ENCODE measurements at regions not wholly inside any gene's neighbourhood (a gene's known extent, or its start where the extent isn't known, plus 50 kb on each side); places are given as distances from the start of the nearest gene placed in this dataset.

DNA sequence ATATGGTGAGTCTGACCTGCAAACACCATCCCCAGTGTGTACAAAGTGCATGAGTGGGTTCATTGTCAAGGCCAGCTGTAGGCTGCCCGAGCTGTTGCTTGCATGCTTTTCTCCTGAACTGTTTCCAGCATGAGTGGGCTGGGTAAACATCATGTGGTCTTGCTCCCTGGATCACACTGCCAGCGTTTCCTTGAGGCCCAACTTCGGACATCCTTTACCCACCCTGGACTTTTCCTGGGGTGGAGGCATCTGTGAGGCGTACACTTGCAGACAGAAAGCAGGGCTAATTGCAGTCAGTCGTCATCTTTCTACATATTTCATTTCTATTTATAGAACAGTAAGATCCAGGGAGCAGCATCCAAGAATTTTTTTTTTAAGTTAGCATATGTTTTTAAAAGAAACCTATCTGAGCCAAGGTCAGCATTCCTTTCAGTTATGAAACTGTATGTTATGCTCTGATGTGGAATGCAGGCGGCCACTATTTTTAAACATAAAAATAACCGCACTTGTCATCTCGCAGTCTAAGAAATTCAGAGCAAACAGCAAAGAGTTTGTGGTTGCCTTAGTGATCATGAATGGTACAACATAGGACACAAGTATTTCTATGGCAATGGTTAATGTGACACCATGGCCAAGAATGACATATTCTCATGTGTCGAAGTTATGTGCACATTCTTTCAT is 106.5 kb upstream of the DMRT1 start:
- peaks cover 0 to 3% of the 10 kb centered on the region in 2 donors for H3K4me1 ChIP-seq (ENCODE audit: control insufficient read depth in 1 of 2, insufficient read depth in 2 of 2, low read length in 2 of 2)
- H3K9me3 ChIP-seq (ENCODE audit: control insufficient read depth in 1 of 2, low read length in 2 of 2): no peaks in the 10 kb centered on the region
- H3K27ac ChIP-seq (ENCODE audit: low read depth, low read length): no peak overlapping the region
- peaks cover 15 to 78% of the 10 kb centered on the region in 2 donors for H3K36me3 ChIP-seq (ENCODE audit: control insufficient read depth in 1 of 2, insufficient read depth in 2 of 2, low read length in 2 of 2)
- H3K4me3 ChIP-seq (ENCODE audit: low read depth in 1 of 2, low read length in 2 of 2): no peak overlapping the region
- no peaks in the 10 kb centered on the region for H3K27me3 ChIP-seq (ENCODE audit: control insufficient read depth in 1 of 2, insufficient read depth in 2 of 2, low read length in 2 of 2)
- no peak overlapping the region for H3K9ac ChIP-seq (ENCODE audit: low read depth in 1 of 2, low read length in 2 of 2)

DNA sequence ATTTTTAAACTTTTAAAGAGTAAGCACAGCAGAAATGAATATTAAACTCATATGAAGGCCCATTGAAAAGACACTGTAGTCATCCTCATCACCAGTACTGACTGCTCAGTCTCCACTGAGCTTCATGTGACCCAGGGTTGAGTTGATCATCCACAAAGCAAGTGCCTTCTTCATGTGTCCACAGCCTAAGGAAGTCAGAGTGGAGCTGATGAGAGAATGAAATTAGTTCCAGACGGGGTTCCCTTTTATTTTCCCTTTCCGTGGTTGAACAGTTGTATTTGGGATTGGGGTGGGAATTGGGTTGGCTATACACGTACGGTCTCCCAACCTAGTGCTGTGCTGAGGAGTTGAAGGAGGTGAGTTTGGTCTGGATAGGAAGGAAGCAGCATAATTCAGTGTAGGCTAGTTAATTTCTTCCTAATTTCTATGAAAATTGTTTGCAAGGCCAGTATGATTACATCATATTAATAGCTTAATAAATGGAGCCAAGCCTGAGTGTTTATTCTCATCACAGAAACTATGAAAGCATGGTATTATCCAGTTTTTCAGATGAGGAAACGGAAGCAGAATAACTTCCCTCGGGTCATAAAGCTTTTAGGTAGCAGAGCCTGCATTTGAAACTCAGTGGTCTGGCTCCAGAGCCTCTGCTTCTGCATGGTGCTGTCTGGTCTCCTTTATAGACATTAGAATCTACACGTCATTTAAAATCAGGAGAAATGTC is 103.9 kb upstream of the DMRT1 start:
- Histone ChIP-seq H3K36me3 (ENCODE audit: control insufficient read depth in 1 of 2, insufficient read depth in 2 of 2, low read length in 2 of 2) (peaks cover 20 to 79% of the 10 kb centered on the region in 2 donors), H3K27me3 (ENCODE audit: control insufficient read depth in 1 of 2, insufficient read depth in 2 of 2, low read length in 2 of 2) (no peaks in the 10 kb centered on the region), H3K27ac (ENCODE audit: low read depth, low read length) (peak overlapping the region; percentile 24), H3K4me3 (ENCODE audit: low read depth in 1 of 2, low read length in 2 of 2) (no peak overlapping the region), H3K9ac (ENCODE audit: low read depth in 1 of 2, low read length in 2 of 2) (no peak overlapping the region), H3K9me3 (ENCODE audit: control insufficient read depth in 1 of 2, low read length in 2 of 2) (no peaks in the 10 kb centered on the region), H3K4me1 (ENCODE audit: control insufficient read depth in 1 of 2, insufficient read depth in 2 of 2, low read length in 2 of 2) (peaks cover 0 to 3% of the 10 kb centered on the region in 2 donors)

DNA sequence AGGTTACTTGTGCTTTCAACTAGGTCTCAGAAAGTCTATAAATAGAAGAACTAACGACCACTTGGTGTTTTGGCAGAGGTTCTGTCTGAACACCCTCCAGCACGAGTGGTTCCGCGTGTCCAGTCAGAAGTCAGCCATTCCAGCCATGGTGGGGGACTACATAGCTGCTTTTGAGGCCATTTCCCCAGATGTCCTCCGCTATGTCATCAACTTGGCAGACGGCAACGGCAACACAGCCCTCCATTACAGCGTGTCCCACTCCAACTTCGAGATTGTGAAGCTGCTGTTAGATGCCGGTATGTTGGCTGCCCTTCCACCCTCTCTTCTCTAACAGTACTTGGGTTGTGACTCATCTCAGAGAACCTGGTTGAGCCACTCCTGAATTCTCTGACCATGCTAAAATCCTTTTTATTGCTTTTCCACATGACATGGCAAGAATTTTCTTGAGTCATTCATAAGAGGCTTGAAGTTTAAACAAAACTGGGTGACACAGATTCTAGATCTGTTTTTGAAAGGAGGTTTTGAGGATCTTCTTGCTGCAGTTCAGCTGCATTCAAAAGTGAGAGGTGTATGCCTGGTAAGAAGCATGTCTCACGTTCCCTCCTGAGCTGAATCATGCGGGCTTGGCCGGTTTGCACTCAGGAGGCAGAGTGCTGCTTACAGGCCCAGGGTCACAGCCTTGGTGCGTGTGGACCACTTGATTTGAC is 103.1 kb upstream of the DMRT1 start:
- Histone ChIP-seq H3K9me3 (ENCODE audit: control insufficient read depth in 1 of 2, low read length in 2 of 2) (no peaks in the 10 kb centered on the region), H3K4me1 (ENCODE audit: control insufficient read depth in 1 of 2, insufficient read depth in 2 of 2, low read length in 2 of 2) (peaks cover 0 to 3% of the 10 kb centered on the region in 2 donors), H3K4me3 (ENCODE audit: low read depth in 1 of 2, low read length in 2 of 2) (no peak overlapping the region), H3K27me3 (ENCODE audit: control insufficient read depth in 1 of 2, insufficient read depth in 2 of 2, low read length in 2 of 2) (no peaks in the 10 kb centered on the region), H3K36me3 (ENCODE audit: control insufficient read depth in 1 of 2, insufficient read depth in 2 of 2, low read length in 2 of 2) (peaks cover 21 to 78% of the 10 kb centered on the region in 2 donors), H3K27ac (ENCODE audit: low read depth, low read length) (peak overlapping the region; percentile 17), H3K9ac (ENCODE audit: low read depth in 1 of 2, low read length in 2 of 2) (no peak overlapping the region)

DNA sequence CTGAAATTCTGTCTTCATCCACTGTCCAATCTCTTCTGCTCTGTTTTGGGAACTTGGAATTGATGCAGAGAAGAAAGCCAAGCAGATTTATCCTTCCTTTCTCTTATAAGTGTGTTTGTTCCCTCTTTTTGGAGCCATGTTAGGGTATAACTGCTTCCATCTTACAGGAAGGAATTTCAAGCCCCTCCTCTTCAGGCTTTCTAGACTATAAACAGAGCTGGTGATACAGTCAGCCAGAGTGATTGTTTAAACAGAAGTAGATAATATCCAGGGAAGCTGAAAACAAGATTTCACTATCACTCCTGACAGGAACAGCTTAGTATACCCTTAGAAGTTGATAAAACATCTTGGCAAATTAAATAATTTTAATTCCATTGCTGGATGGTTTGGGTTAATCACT is 102.1 kb upstream of the DMRT1 start:
- Histone ChIP-seq H3K9me3 (ENCODE audit: control insufficient read depth in 1 of 2, low read length in 2 of 2) (no peaks in the 10 kb centered on the region), H3K36me3 (ENCODE audit: control insufficient read depth in 1 of 2, insufficient read depth in 2 of 2, low read length in 2 of 2) (peaks cover 28 to 86% of the 10 kb centered on the region in 2 donors), H3K4me1 (ENCODE audit: control insufficient read depth in 1 of 2, insufficient read depth in 2 of 2, low read length in 2 of 2) (peaks cover 0 to 3% of the 10 kb centered on the region in 2 donors), H3K27ac (ENCODE audit: low read depth, low read length) (no peak overlapping the region), H3K27me3 (ENCODE audit: control insufficient read depth in 1 of 2, insufficient read depth in 2 of 2, low read length in 2 of 2) (no peaks in the 10 kb centered on the region), H3K4me3 (ENCODE audit: low read depth in 1 of 2, low read length in 2 of 2) (no peak overlapping the region), H3K9ac (ENCODE audit: low read depth in 1 of 2, low read length in 2 of 2) (no peak overlapping the region)

DNA sequence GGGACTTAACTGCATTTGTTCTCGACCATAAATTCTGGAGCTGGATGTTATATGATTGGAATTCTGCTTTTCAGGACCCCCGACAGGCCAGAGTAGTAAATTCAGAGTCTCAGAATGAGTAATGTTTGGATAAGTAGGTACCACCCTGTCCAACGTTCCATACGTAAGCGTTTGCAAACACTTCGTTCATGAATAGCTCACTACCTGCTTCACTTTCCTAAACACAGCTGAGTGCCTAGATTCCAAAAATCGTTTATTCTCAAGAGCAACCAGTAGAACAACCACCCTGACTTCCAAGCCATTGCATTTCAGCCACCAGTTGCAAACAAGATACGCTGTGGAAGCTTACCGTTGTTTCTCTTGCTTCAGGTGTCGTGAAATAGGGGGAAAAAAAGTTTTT is 101.3 kb upstream of the DMRT1 start:
- Histone ChIP-seq H3K9ac (ENCODE audit: low read depth in 1 of 2, low read length in 2 of 2) (no peak overlapping the region), H3K4me3 (ENCODE audit: low read depth in 1 of 2, low read length in 2 of 2) (no peak overlapping the region), H3K9me3 (ENCODE audit: control insufficient read depth in 1 of 2, low read length in 2 of 2) (no peaks in the 10 kb centered on the region), H3K4me1 (ENCODE audit: control insufficient read depth in 1 of 2, insufficient read depth in 2 of 2, low read length in 2 of 2) (no peaks in the 10 kb centered on the region), H3K36me3 (ENCODE audit: control insufficient read depth in 1 of 2, insufficient read depth in 2 of 2, low read length in 2 of 2) (peaks cover 30 to 88% of the 10 kb centered on the region in 2 donors), H3K27ac (ENCODE audit: low read depth, low read length) (no peak overlapping the region), H3K27me3 (ENCODE audit: control insufficient read depth in 1 of 2, insufficient read depth in 2 of 2, low read length in 2 of 2) (no peaks in the 10 kb centered on the region)

DNA sequence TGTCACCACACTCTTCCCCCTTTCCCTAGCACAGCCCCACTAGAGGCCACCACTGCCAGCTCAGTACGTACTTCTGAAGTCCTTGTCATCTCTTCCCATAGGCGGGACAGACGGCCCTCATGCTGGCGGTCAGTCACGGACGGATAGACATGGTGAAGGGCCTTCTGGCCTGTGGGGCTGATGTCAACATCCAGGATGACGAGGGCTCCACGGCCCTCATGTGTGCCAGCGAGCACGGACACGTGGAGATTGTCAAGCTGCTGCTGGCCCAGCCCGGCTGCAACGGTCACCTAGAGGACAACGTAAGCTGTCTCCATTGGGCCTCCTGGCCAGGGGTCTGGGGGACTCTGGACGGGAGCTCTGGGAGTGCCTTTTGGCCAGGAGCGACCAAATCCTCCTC is 99.4 kb upstream of the DMRT1 start:
- H3K4me3 ChIP-seq (ENCODE audit: low read depth in 1 of 2, low read length in 2 of 2): no peak overlapping the region
- peaks cover 30 to 81% of the 10 kb centered on the region in 2 donors for H3K36me3 ChIP-seq (ENCODE audit: control insufficient read depth in 1 of 2, insufficient read depth in 2 of 2, low read length in 2 of 2)
- H3K9ac ChIP-seq (ENCODE audit: low read depth in 1 of 2, low read length in 2 of 2): no peak overlapping the region
- no peaks in the 10 kb centered on the region for H3K4me1 ChIP-seq (ENCODE audit: control insufficient read depth in 1 of 2, insufficient read depth in 2 of 2, low read length in 2 of 2)
- no peak overlapping the region for H3K27ac ChIP-seq (ENCODE audit: low read depth, low read length)
- no peaks in the 10 kb centered on the region for H3K9me3 ChIP-seq (ENCODE audit: control insufficient read depth in 1 of 2, low read length in 2 of 2)
- H3K27me3 ChIP-seq (ENCODE audit: control insufficient read depth in 1 of 2, insufficient read depth in 2 of 2, low read length in 2 of 2): no peaks in the 10 kb centered on the region

DNA sequence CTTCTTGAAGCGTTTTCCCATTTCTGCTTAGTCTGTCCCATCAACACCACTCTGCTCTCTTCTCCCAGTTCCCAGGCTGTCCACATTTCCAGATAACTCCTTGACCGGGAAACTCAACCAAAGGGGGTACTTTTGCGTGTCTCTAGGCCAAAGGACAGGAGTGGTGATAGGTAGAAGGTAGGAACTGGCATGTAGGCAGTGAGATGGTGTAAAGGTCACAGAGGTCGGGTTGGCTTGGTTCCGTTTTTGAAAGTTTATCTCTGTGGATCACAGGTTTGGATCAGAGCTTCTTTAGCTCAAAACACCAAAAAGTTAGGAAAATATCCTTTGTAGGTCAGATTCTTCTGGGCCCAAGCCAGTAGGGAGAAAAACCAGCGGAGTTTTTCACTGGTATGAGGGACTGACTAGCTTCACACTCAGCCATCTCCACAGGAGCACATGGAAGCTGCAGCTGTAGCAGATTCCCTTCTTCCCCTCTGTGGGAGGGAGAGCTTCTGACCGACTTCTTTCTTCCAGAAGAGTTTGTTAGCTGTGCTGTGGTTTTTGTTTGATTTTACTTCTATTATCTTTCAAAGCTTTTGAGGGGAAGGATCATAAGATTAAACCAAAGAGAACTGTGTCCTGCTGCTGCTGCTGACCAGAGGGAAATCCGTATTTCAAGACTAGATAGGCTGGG is 98.4 kb upstream of the DMRT1 start:
- Histone ChIP-seq H3K27ac (ENCODE audit: low read depth, low read length) (no peak overlapping the region), H3K27me3 (ENCODE audit: control insufficient read depth in 1 of 2, insufficient read depth in 2 of 2, low read length in 2 of 2) (no peaks in the 10 kb centered on the region), H3K36me3 (ENCODE audit: control insufficient read depth in 1 of 2, insufficient read depth in 2 of 2, low read length in 2 of 2) (peaks cover 30 to 81% of the 10 kb centered on the region in 2 donors), H3K4me1 (ENCODE audit: control insufficient read depth in 1 of 2, insufficient read depth in 2 of 2, low read length in 2 of 2) (no peaks in the 10 kb centered on the region), H3K4me3 (ENCODE audit: low read depth in 1 of 2, low read length in 2 of 2) (no peak overlapping the region), H3K9me3 (ENCODE audit: control insufficient read depth in 1 of 2, low read length in 2 of 2) (no peaks in the 10 kb centered on the region), H3K9ac (ENCODE audit: low read depth in 1 of 2, low read length in 2 of 2) (no peak overlapping the region)

DNA sequence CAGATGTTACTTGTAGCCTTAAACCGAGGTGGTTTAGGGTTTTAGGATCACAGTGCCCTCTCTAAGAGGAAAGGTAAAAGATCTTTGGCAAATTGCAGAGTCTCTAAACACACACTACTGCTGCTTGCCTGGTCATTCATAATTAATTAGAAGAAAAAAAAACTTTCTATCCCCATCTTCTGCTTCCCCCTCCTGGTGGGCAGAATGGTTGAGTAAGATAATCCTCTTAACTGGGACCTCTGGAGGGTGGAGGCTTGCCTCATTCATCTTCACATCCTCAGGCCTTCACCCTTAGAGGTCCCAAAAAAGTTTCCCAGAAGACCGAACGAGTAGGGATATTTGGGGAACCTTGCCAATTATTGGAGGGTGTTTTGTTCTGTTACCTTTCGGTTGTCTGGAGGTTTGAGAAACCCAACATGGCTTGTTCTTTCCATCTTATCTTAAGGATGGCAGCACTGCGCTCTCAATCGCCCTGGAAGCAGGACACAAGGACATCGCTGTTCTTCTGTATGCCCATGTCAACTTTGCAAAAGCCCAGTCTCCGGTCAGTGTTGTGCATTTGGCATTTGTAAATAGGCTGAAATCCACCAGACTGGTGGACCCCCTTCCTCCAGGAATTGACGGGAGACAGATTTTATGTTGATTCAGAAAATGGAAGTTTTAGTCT is 97.3 kb upstream of the DMRT1 start:
- no peaks in the 10 kb centered on the region for H3K27me3 ChIP-seq (ENCODE audit: control insufficient read depth in 1 of 2, insufficient read depth in 2 of 2, low read length in 2 of 2)
- no peaks in the 10 kb centered on the region for H3K9me3 ChIP-seq (ENCODE audit: control insufficient read depth in 1 of 2, low read length in 2 of 2)
- no peak overlapping the region for H3K9ac ChIP-seq (ENCODE audit: low read depth in 1 of 2, low read length in 2 of 2)
- no peak overlapping the region for H3K4me3 ChIP-seq (ENCODE audit: low read depth in 1 of 2, low read length in 2 of 2)
- peaks cover 2% of the 10 kb centered on the region in 2 donors for H3K4me1 ChIP-seq (ENCODE audit: control insufficient read depth in 1 of 2, insufficient read depth in 2 of 2, low read length in 2 of 2)
- peaks cover 24 to 70% of the 10 kb centered on the region in 2 donors for H3K36me3 ChIP-seq (ENCODE audit: control insufficient read depth in 1 of 2, insufficient read depth in 2 of 2, low read length in 2 of 2)
- H3K27ac ChIP-seq (ENCODE audit: low read depth, low read length): no peak overlapping the region

DNA sequence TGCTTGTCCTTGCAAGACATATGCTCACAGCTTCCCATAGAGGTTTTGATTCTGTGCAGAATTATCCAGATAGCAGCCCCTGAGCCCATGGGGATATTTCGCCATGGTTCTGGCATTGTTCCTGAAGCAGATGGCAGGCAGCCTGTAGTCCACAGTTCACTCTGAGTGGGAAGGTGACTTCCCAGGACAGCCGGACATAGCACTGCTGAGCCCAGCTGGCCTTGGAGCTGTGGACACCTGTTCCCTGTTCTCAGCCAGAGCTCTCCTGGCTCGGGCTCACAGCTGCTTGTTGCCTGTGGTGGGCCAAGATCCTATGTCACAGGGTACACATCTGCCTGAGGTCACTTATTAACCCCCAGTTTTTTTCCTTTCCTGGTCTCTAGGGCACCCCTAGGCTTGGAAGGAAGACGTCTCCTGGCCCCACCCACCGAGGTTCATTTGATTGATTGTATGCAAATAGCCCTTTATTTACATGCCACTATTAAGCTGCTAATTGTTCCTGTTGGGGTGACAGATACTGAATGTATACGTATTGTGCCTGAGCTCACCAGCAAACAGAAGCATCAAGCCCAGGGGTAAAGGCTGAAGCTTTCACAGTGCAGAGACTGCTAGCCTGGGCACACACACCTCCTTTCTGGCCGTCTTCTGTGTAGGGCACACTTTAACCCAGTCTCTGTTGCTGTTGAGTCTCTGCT is 96.6 kb upstream of the DMRT1 start:
- Histone ChIP-seq H3K9ac (ENCODE audit: low read depth in 1 of 2, low read length in 2 of 2) (no peak overlapping the region), H3K36me3 (ENCODE audit: control insufficient read depth in 1 of 2, insufficient read depth in 2 of 2, low read length in 2 of 2) (peaks cover 24 to 62% of the 10 kb centered on the region in 2 donors), H3K27me3 (ENCODE audit: control insufficient read depth in 1 of 2, insufficient read depth in 2 of 2, low read length in 2 of 2) (no peaks in the 10 kb centered on the region), H3K4me3 (ENCODE audit: low read depth in 1 of 2, low read length in 2 of 2) (no peak overlapping the region), H3K27ac (ENCODE audit: low read depth, low read length) (peak overlapping the region; percentile 4), H3K4me1 (ENCODE audit: control insufficient read depth in 1 of 2, insufficient read depth in 2 of 2, low read length in 2 of 2) (peaks cover 3 to 4% of the 10 kb centered on the region in 2 donors), H3K9me3 (ENCODE audit: control insufficient read depth in 1 of 2, low read length in 2 of 2) (no peaks in the 10 kb centered on the region)

Measured in duodenal mucosa (tissue), 2 donors.